ENCODE measurements at regions not wholly inside any gene's neighbourhood (a gene's known extent, or its start where the extent isn't known, plus 50 kb on each side); places are given as distances from the start of the nearest gene placed in this dataset.

GRCh38 chr11:46181843-46182424 lies 60.7 kb upstream of the PHF21A start:
- Histone ChIP-seq H3K27ac (no peak overlapping the region), H3K9me3 (no peaks in the 10 kb centered on the region), H3K4me1 (no peaks in the 10 kb centered on the region), H3K27me3 (peaks cover 11% of the 10 kb centered on the region), H3K36me3 (no peaks in the 10 kb centered on the region), H3K4me3 (no peak overlapping the region)
- ATAC-seq = no peak
- TF ChIP-seq POLR2AphosphoS5 (IDR thresholded peaks at IDR 0.05) (no peak), EP300 (IDR thresholded peaks at IDR 0.05) (no peak), CTCF (IDR thresholded peaks at IDR 0.05) (no peak), POLR2A (IDR thresholded peaks at IDR 0.05) (no peak)
- 84 to 93% methylated on average over 3 to 5 of the region's 5 CpGs for WGBS, 2 donors (ENCODE audit: low coverage in 1 of 2)

- Histone ChIP-seq H3K36me3 (no peaks in the 10 kb centered on the region), H3K27me3 (peaks cover 15% of the 10 kb centered on the region), H3K4me1 (no peaks in the 10 kb centered on the region), H3K27ac (no peak overlapping the region), H3K9me3 (no peaks in the 10 kb centered on the region), H3K4me3 (no peak overlapping the region)
- ATAC-seq = no peak
- no peak for TF ChIP-seq EP300 (IDR thresholded peaks at IDR 0.05)
- no peak for TF ChIP-seq CTCF (IDR thresholded peaks at IDR 0.05)
- no peak for TF ChIP-seq POLR2AphosphoS5 (IDR thresholded peaks at IDR 0.05)
- no peak for TF ChIP-seq POLR2A (IDR thresholded peaks at IDR 0.05)
- WGBS, 2 donors (ENCODE audit: low coverage in 1 of 2) = 15 to 53% methylated on average over 1 of the region's 1 CpG
Measured at GRCh38 chr11:46181387-46181786, 60.1 kb upstream of the PHF21A start.

- TF ChIP-seq POLR2A (IDR thresholded peaks at IDR 0.05) (no peak), POLR2AphosphoS5 (IDR thresholded peaks at IDR 0.05) (no peak), CTCF (IDR thresholded peaks at IDR 0.05) (no peak), EP300 (IDR thresholded peaks at IDR 0.05) (no peak)
- no peak for ATAC-seq
- Histone ChIP-seq H3K27me3 (peaks cover 20% of the 10 kb centered on the region), H3K4me1 (no peaks in the 10 kb centered on the region), H3K9me3 (no peaks in the 10 kb centered on the region), H3K27ac (no peak overlapping the region), H3K36me3 (no peaks in the 10 kb centered on the region), H3K4me3 (no peak overlapping the region)
- 75 to 88% methylated on average over 1 to 4 of the region's 4 CpGs for WGBS, 2 donors (ENCODE audit: low coverage in 1 of 2)
Measured at GRCh38 chr11:46180736-46181135, 59.5 kb upstream of the PHF21A start.

GRCh38 chr11:46178513-46178912 lies 57.3 kb upstream of the PHF21A start:
- H3K27ac ChIP-seq = no peak overlapping the region
- H3K9me3 ChIP-seq = no peaks in the 10 kb centered on the region
- no peaks in the 10 kb centered on the region for H3K4me1 ChIP-seq
- H3K4me3 ChIP-seq = no peak overlapping the region
- TF ChIP-seq POLR2A (IDR thresholded peaks at IDR 0.05) = no peak
- H3K27me3 ChIP-seq = peaks cover 18% of the 10 kb centered on the region
- no peaks in the 10 kb centered on the region for H3K36me3 ChIP-seq
- no peak for ATAC-seq
- 60% methylated on average over 3 of the region's 4 CpGs; no CpG with 5 or more reads in 1 of the 2 donors for WGBS, 2 donors (ENCODE audit: low coverage in 1 of 2)

- 60 to 77% methylated on average over 1 to 2 of the region's 4 CpGs for WGBS, 2 donors (ENCODE audit: low coverage in 1 of 2)
- TF ChIP-seq CTCF (IDR thresholded peaks at IDR 0.05) (no peak), EP300 (IDR thresholded peaks at IDR 0.05) (no peak), POLR2A (IDR thresholded peaks at IDR 0.05) (no peak), POLR2AphosphoS5 (IDR thresholded peaks at IDR 0.05) (no peak)
- no peak for ATAC-seq
Measured at GRCh38 chr11:46176421-46176820, 55.2 kb upstream of the PHF21A start.

More at GRCh38 chr11:46176421-46176820, 55.2 kb upstream of the PHF21A start:
- no peak overlapping the region for H3K4me3 ChIP-seq
- no peak overlapping the region for H3K27ac ChIP-seq
- no peaks in the 10 kb centered on the region for H3K36me3 ChIP-seq
- H3K4me1 ChIP-seq = no peaks in the 10 kb centered on the region
- no peaks in the 10 kb centered on the region for H3K9me3 ChIP-seq
- peaks cover 18% of the 10 kb centered on the region for H3K27me3 ChIP-seq
